PC-9 (cell line): ENCODE measurements at regions not wholly inside any gene's neighbourhood (a gene's known extent, or its start where the extent isn't known, plus 50 kb on each side); places are given as distances from the start of the nearest gene placed in this dataset.

Source experiments
- BruUV-seq: library from RNA; stranded (reverse); fragments of 400-500 nt; replicated peaks from 2 replicates; lab custom pipeline; 2021; lab: Mats Ljungman, UMichigan
- CTCF ChIA-PET: fragments of 300-600 bp; sonication (Branson Sonifier 250); formaldehyde crosslinking; loops from one replicate; lab custom pipeline; 2022; ENCODE audit warnings: antibody characterized with exemption; lab: Charles Lee
- POLR2A ChIA-PET: fragments of 300-600 bp; sonication (Branson Sonifier 250); formaldehyde crosslinking; loops from one replicate; lab custom pipeline; 2022; ENCODE audit warnings: antibody characterized with exemption; ENCODE audit not compliant: unreplicated experiment; lab: Charles Lee
- DNase-seq, 2 experiments: peaks; one replicate each; pipeline versions ENCODE4 v3.0.0 to v3.0.0-alpha.2; 2015 to 2022; ENCODE audit warnings: mixed read lengths in 1 of 2
- H2AFZ ChIP-seq: fragments of 200-600 bp; sonication (generic); 2 replicates; pipeline ENCODE4 v1.8.1; 2017; ENCODE audit warnings: antibody characterized with exemption
- H3F3A ChIP-seq: fragments of 200-600 bp; sonication (generic); 2 replicates; pipeline ENCODE4 v1.8.1; 2017; ENCODE audit warnings: antibody characterized with exemption, mild to moderate bottlenecking, low read depth; ENCODE audit not compliant: insufficient read depth
- H3K27ac ChIP-seq: fragments of 200-600 bp; sonication (generic); 2 replicates; pipeline ENCODE4 v1.6.1; 2016; ENCODE audit warnings: mixed run types
- H3K27me3 ChIP-seq: fragments of 200-600 bp; sonication (generic); 2 replicates; pipeline ENCODE4 v1.6.1; 2016; ENCODE audit warnings: low read depth, mixed run types; ENCODE audit not compliant: insufficient read depth
- H3K36me3 ChIP-seq: fragments of 200-600 bp; sonication (generic); 2 replicates; pipeline ENCODE4 v1.6.1; 2016; ENCODE audit warnings: low read depth, mixed run types
- H3K4me1 ChIP-seq: fragments of 200-600 bp; sonication (generic); replicated peaks from 2 replicates; pipeline ENCODE4 v1.6.1; 2016; ENCODE audit warnings: mixed run types; ENCODE audit not compliant: insufficient read depth
- H3K4me2 ChIP-seq: fragments of 200-600 bp; sonication (generic); 2 replicates; pipeline ENCODE4 v1.6.1; 2017; ENCODE audit warnings: mixed run types
- H3K4me3 ChIP-seq: fragments of 200-600 bp; sonication (generic); 2 replicates; pipeline ENCODE4 v1.6.1; 2016; ENCODE audit warnings: mixed run types
- H3K79me2 ChIP-seq: fragments of 200-600 bp; sonication (generic); 2 replicates; pipeline ENCODE4 v1.6.1; 2017; ENCODE audit warnings: low read depth, mixed run types
- H3K9me2 ChIP-seq: fragments of 200-600 bp; sonication (generic); 2 replicates; pipeline ENCODE4 v1.8.1; 2017; ENCODE audit warnings: mild to moderate bottlenecking; ENCODE audit not compliant: insufficient read depth
- H3K9me3 ChIP-seq: fragments of 200-600 bp; sonication (generic); 2 replicates; pipeline ENCODE4 v1.8.1; 2016; ENCODE audit warnings: low read depth; ENCODE audit not compliant: insufficient read depth
- H4K20me1 ChIP-seq: fragments of 200-600 bp; sonication (generic); 2 replicates; pipeline ENCODE4 v1.8.1; 2017; ENCODE audit not compliant: insufficient read depth
- EZH2 ChIP-seq: fragments of 200-600 bp; sonication (generic); IDR thresholded peaks from 2 replicates; pipeline ENCODE4 v1.8.0; 2017; ENCODE audit warnings: antibody characterized with exemption, low read depth
- intact Hi-C: fragments of 100-400 bp; cut with micrococcal nuclease; formaldehyde crosslinking; loops from one replicate; pipeline ENCODE4 v1.10.0; 2022; ENCODE audit not compliant: unreplicated experiment
- TF ChIP-seq, protein P1 (sequence below): fragments of 200-600 bp; sonication (generic); conservative IDR thresholded peaks from 2 replicates; pipeline ENCODE4 v1.6.1; 2017; ENCODE audit warnings: mixed run types, antibody characterized with exemption, mild to moderate bottlenecking, moderate library complexity

DNA sequence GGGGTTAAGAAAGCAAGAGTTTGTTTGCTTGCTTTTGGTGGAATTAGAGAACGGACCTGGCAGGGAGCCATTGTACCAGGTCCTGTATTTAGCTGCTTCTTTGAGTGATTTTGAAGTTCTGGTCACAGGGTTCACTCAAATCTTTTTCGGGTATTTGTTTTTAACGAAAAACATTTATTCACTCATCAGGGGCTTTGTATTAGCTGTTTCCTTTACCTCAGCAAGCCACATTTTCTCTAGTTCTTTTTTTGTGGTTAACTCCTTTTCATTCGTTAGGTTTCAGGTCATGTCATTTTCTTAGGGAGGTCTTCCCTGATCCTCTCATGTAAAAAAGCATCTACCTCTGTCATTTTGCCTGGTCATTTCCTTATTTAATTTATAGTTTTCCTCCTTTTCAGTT is 1502.2 kb downstream of the GRIK2 start:
- TF ChIP-seq, protein P1, sequence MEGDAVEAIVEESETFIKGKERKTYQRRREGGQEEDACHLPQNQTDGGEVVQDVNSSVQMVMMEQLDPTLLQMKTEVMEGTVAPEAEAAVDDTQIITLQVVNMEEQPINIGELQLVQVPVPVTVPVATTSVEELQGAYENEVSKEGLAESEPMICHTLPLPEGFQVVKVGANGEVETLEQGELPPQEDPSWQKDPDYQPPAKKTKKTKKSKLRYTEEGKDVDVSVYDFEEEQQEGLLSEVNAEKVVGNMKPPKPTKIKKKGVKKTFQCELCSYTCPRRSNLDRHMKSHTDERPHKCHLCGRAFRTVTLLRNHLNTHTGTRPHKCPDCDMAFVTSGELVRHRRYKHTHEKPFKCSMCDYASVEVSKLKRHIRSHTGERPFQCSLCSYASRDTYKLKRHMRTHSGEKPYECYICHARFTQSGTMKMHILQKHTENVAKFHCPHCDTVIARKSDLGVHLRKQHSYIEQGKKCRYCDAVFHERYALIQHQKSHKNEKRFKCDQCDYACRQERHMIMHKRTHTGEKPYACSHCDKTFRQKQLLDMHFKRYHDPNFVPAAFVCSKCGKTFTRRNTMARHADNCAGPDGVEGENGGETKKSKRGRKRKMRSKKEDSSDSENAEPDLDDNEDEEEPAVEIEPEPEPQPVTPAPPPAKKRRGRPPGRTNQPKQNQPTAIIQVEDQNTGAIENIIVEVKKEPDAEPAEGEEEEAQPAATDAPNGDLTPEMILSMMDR: no peak
- TF ChIP-seq EZH2: no peak

DNA sequence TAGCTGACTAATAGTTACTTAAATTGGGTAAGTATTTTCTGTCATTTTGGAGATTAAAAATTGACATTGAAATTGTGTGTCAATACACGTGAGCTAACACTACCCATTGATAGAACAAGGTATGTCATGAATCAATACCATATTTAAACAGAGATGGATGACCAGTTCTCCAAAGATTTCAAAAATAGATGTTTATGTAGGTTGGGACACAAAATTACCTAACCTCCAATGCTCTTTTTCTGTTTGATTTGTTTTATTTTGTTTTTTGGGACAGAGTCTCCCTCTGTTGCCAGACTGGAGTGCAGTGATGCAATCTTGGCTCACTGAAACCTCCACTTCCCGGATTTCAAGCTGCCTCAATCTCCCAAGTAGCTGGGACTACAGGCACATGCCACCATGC is 1491.7 kb downstream of the GRIK2 start:
- intact Hi-C loops: no loop called here
- ChIA-PET CTCF (no interaction called here), POLR2A (no interaction called here)
- no peak overlapping the region for H3K4me3 ChIP-seq
- H3F3A ChIP-seq: no peaks in the 10 kb centered on the region
- no peaks in the 10 kb centered on the region for H3K79me2 ChIP-seq
- H3K9me2 ChIP-seq: no peaks in the 10 kb centered on the region
- H3K36me3 ChIP-seq: no peaks in the 10 kb centered on the region
- no peaks in the 10 kb centered on the region for H3K27me3 ChIP-seq
- no TSS peak for BruUV-seq
- no peak for DNase-seq
- H4K20me1 ChIP-seq: no peaks in the 10 kb centered on the region
- no peak overlapping the region for H3K4me2 ChIP-seq
- no peaks in the 10 kb centered on the region for H3K9me3 ChIP-seq
- H3K27ac ChIP-seq: no peak overlapping the region
- no peak for TF ChIP-seq EZH2
- TF ChIP-seq, protein P1: no peak
- H2AFZ ChIP-seq: no peak overlapping the region
- no peaks in the 10 kb centered on the region for H3K4me1 ChIP-seq

More for the DNA sequence above, 1502.2 kb downstream of the GRIK2 start:
- Histone ChIP-seq H3K4me3 (no peak overlapping the region), H3F3A (no peaks in the 10 kb centered on the region), H3K36me3 (no peaks in the 10 kb centered on the region), H4K20me1 (no peaks in the 10 kb centered on the region), H3K27ac (no peak overlapping the region), H3K4me1 (peaks cover 4% of the 10 kb centered on the region; the same call in 1 of the 2 replicates), H3K9me2 (no peaks in the 10 kb centered on the region), H3K4me2 (no peak overlapping the region), H2AFZ (no peak overlapping the region), H3K27me3 (no peaks in the 10 kb centered on the region), H3K79me2 (no peaks in the 10 kb centered on the region), H3K9me3 (no peaks in the 10 kb centered on the region)
- POLR2A ChIA-PET: no interaction called here
- intact Hi-C loops: no loop called here
- CTCF ChIA-PET: no interaction called here
- BruUV-seq: no TSS peak
- no peak for DNase-seq

DNA sequence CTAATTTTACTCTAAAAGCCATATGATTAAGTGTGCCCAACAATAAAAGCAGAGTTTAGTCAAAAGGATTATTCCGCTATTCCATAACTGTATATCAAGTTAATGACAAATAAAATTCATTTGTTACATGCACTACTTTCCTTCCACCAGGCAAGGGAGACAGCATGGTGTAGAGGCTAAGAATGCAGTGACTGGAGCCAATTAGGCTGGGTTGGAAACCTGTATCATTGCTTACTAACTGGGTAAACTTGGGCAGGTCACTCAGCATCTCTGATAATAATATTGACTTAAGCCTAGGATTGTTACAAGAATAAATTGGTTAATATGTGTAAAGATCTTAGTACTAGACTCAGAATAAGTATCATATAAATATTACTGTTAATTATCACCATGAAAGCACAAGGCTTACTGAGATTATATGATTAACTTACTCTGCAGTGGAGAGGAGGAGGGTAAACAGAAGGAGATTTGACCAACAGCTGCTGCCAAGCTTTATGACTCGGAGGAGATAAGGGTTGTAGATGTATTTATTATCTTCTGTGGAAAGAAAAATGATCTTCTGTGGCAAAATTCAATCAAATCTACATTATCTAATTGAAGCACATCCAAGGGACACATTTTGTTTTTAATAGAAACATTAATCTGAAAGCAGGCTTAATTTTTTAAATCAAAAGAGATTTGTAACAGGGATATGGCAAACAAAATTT is 1459.9 kb downstream of the GRIK2 start:
- DNase-seq: no peak
- H4K20me1 ChIP-seq: no peaks in the 10 kb centered on the region
- CTCF ChIA-PET: no interaction called here
- TF ChIP-seq EZH2: no peak
- TF ChIP-seq, protein P1: no peak
- H3K9me3 ChIP-seq: no peaks in the 10 kb centered on the region
- no peak overlapping the region for H3K27ac ChIP-seq
- no peak overlapping the region for H3K4me3 ChIP-seq
- H3K4me1 ChIP-seq: no peaks in the 10 kb centered on the region; the same call in 1 of the 2 replicates
- H3K79me2 ChIP-seq: no peaks in the 10 kb centered on the region
- no peaks in the 10 kb centered on the region for H3F3A ChIP-seq
- H3K27me3 ChIP-seq: no peaks in the 10 kb centered on the region
- H3K36me3 ChIP-seq: no peaks in the 10 kb centered on the region
- H2AFZ ChIP-seq: no peak overlapping the region
- intact Hi-C loops: no loop called here
- BruUV-seq: no TSS peak
- POLR2A ChIA-PET: no interaction called here
- H3K4me2 ChIP-seq: no peak overlapping the region
- H3K9me2 ChIP-seq: no peaks in the 10 kb centered on the region
